ENCODE measurements at regions not wholly inside any gene's neighbourhood (a gene's known extent, or its start where the extent isn't known, plus 50 kb on each side); places are given as distances from the start of the nearest gene placed in this dataset.

- no peak for DNase-seq
These were observed 106.9 kb downstream of the CARTPT start for GRCh38 chr5:71825992-71826391.

- no peak for DNase-seq
These were observed 109.4 kb downstream of the CARTPT start for GRCh38 chr5:71828291-71829040.

DNA sequence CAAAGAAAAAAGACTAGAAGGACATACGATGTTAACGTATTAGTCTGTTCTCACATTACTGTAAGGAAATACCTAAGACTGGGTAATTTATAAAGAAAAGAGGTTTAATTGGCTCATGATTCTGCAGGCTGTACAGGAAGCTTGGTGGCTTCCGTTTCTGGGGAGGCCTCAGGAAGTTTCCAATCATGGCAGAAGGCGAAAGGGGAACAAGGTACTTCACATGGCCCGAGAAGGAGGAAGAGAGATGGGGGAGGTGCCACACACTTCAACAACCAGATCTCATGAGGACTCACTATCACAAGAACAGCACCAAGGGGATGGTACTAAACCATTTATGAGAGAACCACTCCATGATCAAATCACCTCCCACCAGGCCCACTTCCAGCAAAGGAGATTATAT is 110.1 kb downstream of the CARTPT start:
- no peak for DNase-seq

DNA sequence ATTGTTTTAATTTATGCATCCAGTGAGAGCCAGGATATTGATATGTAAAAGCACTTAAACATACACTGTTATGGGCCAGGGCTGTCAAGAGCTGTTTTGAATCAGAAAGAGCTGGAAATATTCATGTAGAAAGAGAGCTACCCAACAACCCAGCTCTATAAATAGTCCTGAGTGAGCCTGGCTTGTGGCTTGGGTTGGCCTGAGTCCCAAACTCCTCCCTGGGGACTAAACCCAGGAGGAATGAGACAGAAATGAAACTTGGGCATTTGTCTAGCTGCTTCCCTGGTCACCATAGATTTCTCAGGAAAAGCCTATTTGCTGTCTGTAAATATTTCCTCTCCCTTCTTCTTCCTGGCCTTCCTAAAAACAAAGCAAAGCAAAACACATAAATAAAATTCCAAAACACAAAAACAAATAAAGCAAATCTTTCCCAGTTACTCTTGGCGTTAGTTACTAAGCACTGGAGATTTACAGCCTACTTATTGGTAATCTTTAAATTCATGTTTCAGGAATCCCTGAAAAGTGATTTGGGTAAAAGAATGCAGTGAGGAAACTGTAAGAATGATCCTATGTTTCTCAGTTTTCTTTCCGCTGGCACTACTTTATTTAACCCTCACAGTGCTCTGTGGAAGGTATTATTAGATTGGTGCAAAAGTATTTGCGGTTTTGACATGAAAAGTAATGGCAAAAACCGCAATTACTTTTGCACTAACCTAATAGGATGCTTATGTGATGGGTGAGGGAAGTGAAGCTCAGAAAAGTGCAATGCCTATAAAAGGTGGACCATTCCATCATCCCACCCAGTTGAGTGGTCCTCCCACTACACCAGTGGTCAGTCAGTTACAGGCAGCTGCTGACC is 111.8 kb downstream of the CARTPT start:
- DNase-seq = no peak

GRCh38 chr5:71832812-71833715 is 114.0 kb downstream of the CARTPT start:
- DNase-seq = no peak

- no peak for DNase-seq
These were observed 115.5 kb downstream of the CARTPT start for GRCh38 chr5:71834601-71835000.

DNA sequence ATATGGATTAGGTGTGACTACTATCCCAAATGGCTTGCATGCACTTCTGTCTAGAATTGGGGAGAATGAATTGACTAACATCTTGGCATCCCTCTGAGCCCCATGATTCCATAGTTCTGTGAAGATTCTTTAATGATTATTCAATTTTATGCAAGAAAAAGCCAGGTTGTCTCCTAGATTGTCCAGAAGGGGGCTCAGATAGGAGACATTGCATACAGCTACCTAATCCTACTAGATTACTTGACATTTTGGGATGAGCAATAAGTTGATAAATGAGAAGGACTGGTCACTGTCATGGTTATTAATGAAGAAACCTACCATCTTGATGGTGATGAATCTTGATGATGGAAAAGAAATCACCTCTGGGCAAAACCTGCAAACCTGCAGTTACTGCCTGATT is 117.0 kb downstream of the CARTPT start:
- no peak for DNase-seq

- DNase-seq = no peak
These were observed 117.6 kb downstream of the CARTPT start for GRCh38 chr5:71836559-71837112.

DNA sequence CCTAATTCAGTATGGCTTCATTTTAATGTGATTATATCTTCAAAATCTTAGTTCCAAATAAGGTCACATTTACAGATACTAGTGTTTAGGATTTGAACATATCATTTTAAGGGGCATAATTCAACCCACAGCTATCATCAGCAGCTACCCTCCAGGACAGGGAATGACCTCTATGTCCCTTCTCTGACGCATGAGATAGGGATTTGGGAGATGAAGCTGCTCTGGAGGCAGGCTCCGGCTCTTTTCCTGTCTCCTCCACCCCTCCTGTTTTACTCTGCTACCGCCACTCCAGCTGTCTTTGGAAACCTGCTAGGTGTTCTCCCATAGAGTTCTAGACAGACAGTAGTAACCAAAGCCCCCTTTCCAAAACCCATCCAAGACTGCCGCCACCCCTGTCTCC is 119.2 kb downstream of the CARTPT start:
- no peak for DNase-seq

- DNase-seq = no peak
These were observed 120.2 kb downstream of the CARTPT start for GRCh38 chr5:71839096-71839884.

GRCh38 chr5:71841107-71841506 is 122.0 kb downstream of the CARTPT start:
- DNase-seq = no peak

GRCh38 chr5:71843111-71843510 is 124.0 kb downstream of the CARTPT start:
- DNase-seq = no peak

DNA sequence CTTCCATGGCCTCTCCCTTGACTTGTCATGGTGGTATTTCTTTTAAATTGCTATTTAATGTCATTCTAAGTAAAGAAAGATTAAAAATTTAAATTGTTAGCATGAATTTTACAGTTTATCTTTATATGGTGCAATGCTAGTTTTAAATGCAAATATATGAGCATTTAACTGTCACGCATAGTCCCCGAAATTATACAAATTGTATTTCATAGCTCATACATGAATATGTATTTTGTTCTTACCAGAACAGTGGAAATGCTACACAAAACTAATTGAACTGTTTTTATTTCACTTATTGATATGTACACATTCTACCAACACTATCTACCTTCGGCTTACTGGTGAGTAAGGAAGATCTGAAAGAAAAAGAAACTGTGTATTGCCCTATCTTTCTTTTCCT is 125.8 kb downstream of the CARTPT start:
- no peak for DNase-seq

GRCh38 chr5:71859515-71859914 is 140.4 kb downstream of the CARTPT start:
- no peak for DNase-seq

DNA sequence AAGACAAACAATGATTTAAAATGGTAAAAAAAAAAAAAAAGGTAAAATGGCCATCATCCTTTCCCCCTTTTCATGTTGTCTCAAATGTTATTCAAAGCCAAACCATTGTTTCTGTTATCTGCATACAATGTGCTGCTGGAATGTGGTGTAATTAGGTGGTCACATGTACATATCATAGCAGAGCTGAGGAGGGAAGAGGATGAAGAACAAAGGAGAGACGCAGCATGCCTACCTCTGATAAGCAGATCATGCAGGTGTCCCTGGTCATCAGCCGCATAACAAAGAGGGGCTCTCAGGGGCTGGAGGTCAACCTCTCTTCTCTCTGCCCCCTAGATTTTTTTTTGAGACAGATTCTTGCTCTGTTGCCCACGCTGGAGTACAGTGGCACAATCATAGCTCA is 141.0 kb downstream of the CARTPT start:
- DNase-seq = no peak

GRCh38 chr5:71861682-71862081 is 142.6 kb downstream of the CARTPT start:
- no peak for DNase-seq

DNA sequence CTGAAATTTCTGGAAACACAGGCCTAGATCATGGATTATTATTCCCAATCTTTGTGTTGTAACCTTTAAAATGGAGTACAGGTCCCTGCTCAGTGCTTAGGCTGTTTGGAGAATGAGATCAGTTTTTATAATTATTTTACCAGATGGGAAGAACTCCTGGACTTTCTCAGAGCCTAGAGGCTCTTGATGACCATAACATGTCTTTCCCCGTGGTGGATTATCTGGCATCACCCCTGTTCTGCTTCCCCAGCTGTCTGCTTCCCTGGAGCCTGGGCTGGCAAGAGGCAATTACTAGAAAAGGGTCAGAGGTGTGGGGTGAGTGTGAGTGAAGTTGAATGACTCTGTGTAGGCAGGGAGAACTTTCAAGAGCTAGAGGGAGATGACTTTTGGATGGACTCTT is 143.0 kb downstream of the CARTPT start:
- no peak for DNase-seq

GRCh38 chr5:71862507-71863060 is 143.5 kb downstream of the CARTPT start:
- no peak for DNase-seq

- no peak for DNase-seq
These were observed 145.9 kb downstream of the CARTPT start for GRCh38 chr5:71864730-71865601.

- DNase-seq = no peak
These were observed 146.7 kb downstream of the CARTPT start for GRCh38 chr5:71865665-71866320.

Data from CD4-positive, alpha-beta T cell treated with Interleukin-17A for 4 hours (primary cell).